WTC11 (cell line): ENCODE measurements at regions not wholly inside any gene's neighbourhood (a gene's known extent, or its start where the extent isn't known, plus 50 kb on each side); places are given as distances from the start of the nearest gene placed in this dataset.

Source experiments
- ATAC-seq: fragments of 200-7000 bp; cut with Tn5 transposase; 2 replicates; pipeline ENCODE4 v1.10.0; 2021; ENCODE audit warnings: mild to moderate bottlenecking, moderate library complexity
- CTCF ChIA-PET: fragments of 300-600 bp; sonication (Branson Sonifier 250); formaldehyde crosslinking; loops from one replicate; lab custom pipeline; 2021; ENCODE audit warnings: antibody characterized with exemption; lab: Charles Lee
- POLR2A ChIA-PET: fragments of 350-600 bp; sonication (Branson Sonifier 250); formaldehyde crosslinking; loops from one replicate; lab custom pipeline; 2021; ENCODE audit warnings: antibody characterized with exemption; lab: Charles Lee
- DNase-seq: peaks from one replicate; pipeline ENCODE4 v3.0.0; 2021; ENCODE audit warnings: low spot score
- H3K27ac Mint-ChIP-seq: 2 replicates; pipeline ENCODE4 v1.8.0; 2021; ENCODE audit warnings: mixed read lengths
- H3K27me3 Mint-ChIP-seq: 2 replicates; pipeline ENCODE4 v1.8.0; 2021; ENCODE audit warnings: low read depth, mild to moderate bottlenecking, moderate library complexity, mixed read lengths
- H3K36me3 Mint-ChIP-seq: 2 replicates; pipeline ENCODE4 v1.8.0; 2021; ENCODE audit warnings: mixed read lengths
- H3K4me1 Mint-ChIP-seq: 2 replicates; pipeline ENCODE4 v1.8.0; 2022; ENCODE audit warnings: mixed read lengths
- H3K4me3 Mint-ChIP-seq: 2 replicates; pipeline ENCODE4 v1.8.0; 2021; ENCODE audit warnings: mild to moderate bottlenecking, moderate library complexity, mixed read lengths
- H3K9me3 Mint-ChIP-seq: 2 replicates; pipeline ENCODE4 v1.8.0; 2021; ENCODE audit warnings: mixed read lengths
- ATF3 ChIP-seq: sonication (generic); formaldehyde crosslinking; conservative IDR thresholded peaks from 2 replicates; pipeline ENCODE4 v1.8.1; 2022; ENCODE audit warnings: mild to moderate bottlenecking, missing genetic modification reagents
- CTCF ChIP-seq: fragments of 200-600 bp; IDR thresholded peaks from 2 replicates; pipeline ENCODE4 v1.8.0; 2022; ENCODE audit warnings: antibody characterized with exemption
- E2F1 ChIP-seq: sonication (generic); formaldehyde crosslinking; IDR thresholded peaks from 2 replicates; pipeline ENCODE4 v1.8.0; 2022; ENCODE audit warnings: mild to moderate bottlenecking, missing genetic modification reagents
- E2F4 ChIP-seq: sonication (generic); formaldehyde crosslinking; IDR thresholded peaks from 2 replicates; pipeline ENCODE4 v1.8.1; 2022; ENCODE audit warnings: low read depth, mild to moderate bottlenecking, moderate library complexity, missing genetic modification reagents, borderline replicate concordance
- ELF4 ChIP-seq: sonication (generic); formaldehyde crosslinking; IDR thresholded peaks from 2 replicates; pipeline ENCODE4 v1.8.1; 2022; ENCODE audit warnings: low read depth, mild to moderate bottlenecking, moderate library complexity, missing genetic modification reagents
- GRHL2 ChIP-seq: fragments of 250-450 bp; sonication (Bioruptor Pico); IDR thresholded peaks from 2 replicates; pipeline ENCODE4 v1.8.0; 2022; ENCODE audit warnings: mild to moderate bottlenecking, moderate library complexity; ENCODE audit not compliant: insufficient replicate concordance, severe bottlenecking
- HMGA2 ChIP-seq: fragments of 250-450 bp; sonication (Bioruptor Pico); IDR thresholded peaks from 2 replicates; pipeline ENCODE4 v1.4.0; 2021; ENCODE audit warnings: mild to moderate bottlenecking, moderate library complexity
- JAZF1 ChIP-seq: fragments of 250-450 bp; sonication (Bioruptor Pico); IDR thresholded peaks from 2 replicates; pipeline ENCODE4 v1.9.0; 2021; ENCODE audit warnings: moderate library complexity, mild to moderate bottlenecking, inconsistent platforms
- RELA ChIP-seq: sonication (generic); formaldehyde crosslinking; IDR thresholded peaks from 2 replicates; pipeline ENCODE4 v1.8.1; 2022; ENCODE audit warnings: missing genetic modification reagents, mild to moderate bottlenecking, borderline replicate concordance
- RORB ChIP-seq: fragments of 250-450 bp; sonication (Bioruptor Pico); IDR thresholded peaks from 2 replicates; pipeline ENCODE4 v1.9.0; 2021; ENCODE audit warnings: mild to moderate bottlenecking
- SMAD4 ChIP-seq: sonication (generic); formaldehyde crosslinking; IDR thresholded peaks from 2 replicates; pipeline ENCODE4 v1.8.0; 2022; ENCODE audit warnings: mild to moderate bottlenecking, missing genetic modification reagents
- SP1 ChIP-seq: sonication (generic); formaldehyde crosslinking; conservative IDR thresholded peaks from 2 replicates; pipeline ENCODE4 v1.8.1; 2022; ENCODE audit warnings: missing genetic modification reagents
- STAT6 ChIP-seq: sonication (generic); formaldehyde crosslinking; conservative IDR thresholded peaks from 2 replicates; pipeline ENCODE4 v1.8.1; 2023; ENCODE audit warnings: mild to moderate bottlenecking, low read depth, missing genetic modification reagents, moderate library complexity
- TCF7 ChIP-seq: sonication (generic); formaldehyde crosslinking; IDR thresholded peaks from 2 replicates; pipeline ENCODE4 v1.8.0; 2022; ENCODE audit warnings: mild to moderate bottlenecking, low read depth, missing genetic modification reagents, moderate library complexity
- USF2 ChIP-seq: sonication (generic); formaldehyde crosslinking; IDR thresholded peaks from 2 replicates; pipeline ENCODE4 v1.8.1; 2023; ENCODE audit warnings: mild to moderate bottlenecking, missing genetic modification reagents, moderate library complexity
- ZBTB21 ChIP-seq: sonication (generic); formaldehyde crosslinking; IDR thresholded peaks from 2 replicates; pipeline ENCODE4 v1.8.1; 2023; ENCODE audit warnings: mild to moderate bottlenecking, missing genetic modification reagents, borderline replicate concordance
- ZMAT4 ChIP-seq: fragments of 250-450 bp; sonication (Bioruptor Pico); IDR thresholded peaks from 2 replicates; pipeline ENCODE4 v1.9.0; 2021; ENCODE audit warnings: mild to moderate bottlenecking
- ZNF219 ChIP-seq: sonication (generic); formaldehyde crosslinking; IDR thresholded peaks from 2 replicates; pipeline ENCODE4 v1.8.0; 2023; ENCODE audit warnings: missing genetic modification reagents, mild to moderate bottlenecking, borderline replicate concordance
- ZNF396 ChIP-seq: fragments of 250-450 bp; sonication (Bioruptor Pico); IDR thresholded peaks from 2 replicates; pipeline ENCODE4 v1.8.0; 2021; ENCODE audit warnings: mild to moderate bottlenecking, moderate library complexity, borderline replicate concordance
- ZNF512 ChIP-seq: sonication (generic); formaldehyde crosslinking; IDR thresholded peaks from 2 replicates; pipeline ENCODE4 v1.8.1; 2022; ENCODE audit warnings: missing genetic modification reagents, borderline replicate concordance

GRCh38 chr2:235212501-235213158 is 260.8 kb downstream of the SH3BP4 start:
- no peak for ATAC-seq
- TF ChIP-seq GRHL2 (no peak), ZNF512 (CRISPR knock-in tag) (no peak), SMAD4 (no peak), USF2 (CRISPR knock-in tag) (no peak), HMGA2 (CRISPR knock-in tag) (no peak), ZNF396 (CRISPR knock-in tag) (no peak)
- TF ChIP-seq, all 79 proteins: peak for 0
- ChIA-PET POLR2A (no interaction called here), CTCF (no interaction called here)
- Mint-ChIP-seq H3K4me1 (peaks cover 40% of the 10 kb centered on the region), H3K27me3 (no peaks in the 10 kb centered on the region; the same call in 1 of the 2 replicates), H3K36me3 (peaks cover 6% of the 10 kb centered on the region), H3K4me3 (no peak overlapping the region), H3K27ac (no peak overlapping the region), H3K9me3 (peaks cover 9% of the 10 kb centered on the region; the same call in 1 of the 2 replicates)
- no peak for DNase-seq

GRCh38 chr2:235215248-235215647 is 263.4 kb downstream of the SH3BP4 start:
- CTCF ChIA-PET = no interaction called here
- Mint-ChIP-seq H3K27me3 (no peaks in the 10 kb centered on the region; the same call in 1 of the 2 replicates), H3K36me3 (peaks cover 3% of the 10 kb centered on the region; the same call in 1 of the 2 replicates)

More at GRCh38 chr2:235215248-235215647, 263.4 kb downstream of the SH3BP4 start:
- DNase-seq = no peak
- Mint-ChIP-seq H3K4me3 (no peak overlapping the region), H3K4me1 (peaks cover 40% of the 10 kb centered on the region), H3K9me3 (peaks cover 4% of the 10 kb centered on the region; the same call in 1 of the 2 replicates), H3K27ac (no peak overlapping the region)
- POLR2A ChIA-PET = no interaction called here
- TF ChIP-seq RELA (no peak), SP1 (CRISPR knock-in tag) (no peak), ZBTB21 (CRISPR knock-in tag) (no peak), RORB (no peak), TCF7 (no peak), ELF4 (CRISPR knock-in tag) (no peak), ATF3 (no peak), STAT6 (no peak), JAZF1 (CRISPR knock-in tag) (no peak), E2F4 (no peak), ZMAT4 (CRISPR knock-in tag) (no peak), E2F1 (CRISPR knock-in tag) (no peak), CTCF (no peak), ZNF219 (CRISPR knock-in tag) (no peak)
- no peak for ATAC-seq
